Mesenchymal stem cell (in vitro differentiated cells and primary cell): ENCODE measurements at regions not wholly inside any gene's neighbourhood (a gene's known extent, or its start where the extent isn't known, plus 50 kb on each side); places are given as distances from the start of the nearest gene placed in this dataset.

Source experiments
- DNase-seq: peaks from one replicate; pipeline ENCODE4 v3.0.0-alpha.2; 2013
- H2AFZ ChIP-seq: one replicate; pipeline ENCODE4 v1.6.1; 2013; ENCODE audit warnings: low read depth, mild to moderate bottlenecking, control low read depth, inconsistent platforms, low read length, moderate library complexity
- H2AK5ac ChIP-seq: 2 replicates; pipeline ENCODE4 v1.6.1; 2013; ENCODE audit warnings: low read length, moderate library complexity, mild to moderate bottlenecking, inconsistent platforms; ENCODE audit not compliant: severe bottlenecking
- H2BK120ac ChIP-seq: one replicate; pipeline ENCODE4 v1.6.1; 2013; ENCODE audit warnings: low read depth, mild to moderate bottlenecking, inconsistent platforms, low read length, moderate library complexity
- H2BK12ac ChIP-seq, 2 experiments: one replicate each; pipeline ENCODE4 v1.6.1; 2013; ENCODE audit warnings: inconsistent platforms in 2 of 2, low read length in 2 of 2, mild to moderate bottlenecking in 2 of 2, moderate library complexity in 2 of 2, control low read depth in 1 of 2
- H2BK15ac ChIP-seq: one replicate; pipeline ENCODE4 v1.6.1; 2013; ENCODE audit warnings: mild to moderate bottlenecking, low read depth, inconsistent platforms; ENCODE audit not compliant: poor library complexity, severe bottlenecking
- H2BK5ac ChIP-seq: 2 replicates; pipeline ENCODE4 v1.6.1; 2013; ENCODE audit warnings: low read depth, mild to moderate bottlenecking, low read length, control low read depth, inconsistent platforms; ENCODE audit not compliant: poor library complexity, severe bottlenecking
- H3K14ac ChIP-seq, 2 experiments: one replicate each; pipeline ENCODE4 v1.6.1; 2013; ENCODE audit warnings: inconsistent platforms in 2 of 2, low read length in 2 of 2, control low read depth in 1 of 2, mild to moderate bottlenecking in 1 of 2, moderate library complexity in 1 of 2
- H3K18ac ChIP-seq, 2 experiments: one replicate each; pipeline ENCODE4 v1.6.1; 2013; ENCODE audit warnings: inconsistent platforms in 2 of 2, low read length in 2 of 2, control low read depth in 1 of 2, low read depth in 1 of 2, mild to moderate bottlenecking in 1 of 2
- H3K23ac ChIP-seq, 2 experiments: one replicate each; pipeline ENCODE4 v1.6.1; 2013; ENCODE audit warnings: inconsistent platforms in 2 of 2, low read length in 2 of 2, mild to moderate bottlenecking in 2 of 2, moderate library complexity in 2 of 2, control low read depth in 1 of 2
- H3K27ac ChIP-seq: 2 replicates; pipeline ENCODE4 v1.5.1; 2013; ENCODE audit warnings: mild to moderate bottlenecking, moderate library complexity, low read length, control low read depth, inconsistent platforms; ENCODE audit not compliant: poor library complexity, severe bottlenecking
- H3K27me3 ChIP-seq, 2 experiments: 2 replicates each; pipeline versions ENCODE4 v1.6.1 to v1.7.0; 2013; ENCODE audit warnings: low read length in 2 of 2, mild to moderate bottlenecking in 2 of 2, moderate library complexity in 2 of 2, control low read depth in 1 of 2, inconsistent platforms in 1 of 2; ENCODE audit not compliant: control insufficient read depth in 1 of 2, insufficient read depth in 1 of 2
- H3K36me3 ChIP-seq, 2 experiments: 2 replicates each; pipeline versions ENCODE4 v1.6.1 to v1.7.0; 2013; ENCODE audit warnings: low read length in 2 of 2, control low read depth in 1 of 2, inconsistent platforms in 1 of 2, low read depth in 1 of 2, mild to moderate bottlenecking in 1 of 2; ENCODE audit not compliant: insufficient read depth in 2 of 2, control insufficient read depth in 1 of 2
- H3K4ac ChIP-seq, 2 experiments: one replicate each; pipeline ENCODE4 v1.6.1; 2013; ENCODE audit warnings: inconsistent platforms in 2 of 2, low read length in 2 of 2, mild to moderate bottlenecking in 2 of 2, moderate library complexity in 2 of 2, control low read depth in 1 of 2, low read depth in 1 of 2
- H3K4me1 ChIP-seq: 2 replicates; pipeline ENCODE4 v1.6.1; 2013; ENCODE audit warnings: low read depth, low read length, control low read depth; ENCODE audit not compliant: control insufficient read depth, insufficient read depth
- H3K4me2 ChIP-seq: 2 replicates; pipeline ENCODE4 v1.6.1; 2013; ENCODE audit warnings: low read length, mild to moderate bottlenecking, inconsistent platforms; ENCODE audit not compliant: poor library complexity, severe bottlenecking
- H3K4me3 ChIP-seq, 2 experiments: 2 replicates each; pipeline versions ENCODE4 v1.5.1 to v1.7.0; 2013; ENCODE audit warnings: low read length in 2 of 2, mild to moderate bottlenecking in 2 of 2, control low read depth in 1 of 2, low read depth in 1 of 2; ENCODE audit not compliant: insufficient read depth in 1 of 2
- H3K79me1 ChIP-seq: replicated peaks from 2 replicates; pipeline ENCODE4 v1.6.1; 2013; ENCODE audit warnings: mild to moderate bottlenecking, control low read depth, low read length, inconsistent platforms; ENCODE audit not compliant: poor library complexity, severe bottlenecking
- H3K9ac ChIP-seq: 2 replicates; pipeline ENCODE4 v1.7.0; 2013; ENCODE audit warnings: mild to moderate bottlenecking, low read length, moderate library complexity
- H3K9me3 ChIP-seq: 2 replicates; pipeline ENCODE4 v1.7.0; 2013; ENCODE audit warnings: mild to moderate bottlenecking, low read length; ENCODE audit not compliant: control insufficient read depth
- H4K8ac ChIP-seq: one replicate; pipeline ENCODE4 v1.6.1; 2013; ENCODE audit warnings: inconsistent platforms, mild to moderate bottlenecking, low read length, moderate library complexity
- H4K91ac ChIP-seq: one replicate; pipeline ENCODE4 v1.6.1; 2013; ENCODE audit warnings: mild to moderate bottlenecking, low read length, inconsistent platforms
- WGBS: methylation state at CpG from one replicate; pipeline ENCODE4 v1.1.7; 2013; ENCODE audit warnings: mixed read lengths; 5-methylcytosine and 5-hydroxymethylcytosine counted together

- no peak overlapping the region for H3K4me3 ChIP-seq
- no peak overlapping the region for H3K18ac ChIP-seq
- no peak overlapping the region for H3K4me2 ChIP-seq
- H2BK12ac ChIP-seq: no peak overlapping the region
- H4K8ac ChIP-seq: no peak overlapping the region
- 100% methylated on average over 1 of the region's 2 CpGs for WGBS
- no peak overlapping the region for H3K23ac ChIP-seq
- H2AK5ac ChIP-seq: no peak overlapping the region
- H3K9me3 ChIP-seq: peaks cover 2% of the 10 kb centered on the region
- no peak overlapping the region for H2BK15ac ChIP-seq
- no peak overlapping the region for H3K14ac ChIP-seq
- DNase-seq: no peak
- no peak overlapping the region for H2BK5ac ChIP-seq
- H3K79me1 ChIP-seq: no peaks in the 10 kb centered on the region
- H3K36me3 ChIP-seq: no peaks in the 10 kb centered on the region
- no peak overlapping the region for H3K27ac ChIP-seq
- no peak overlapping the region for H2BK120ac ChIP-seq
- H2AFZ ChIP-seq: no peak overlapping the region
- H3K27me3 ChIP-seq: peaks cover 0 to 10% of the 10 kb centered on the region in 2 experiments
- H3K4ac ChIP-seq: no peak overlapping the region
- no peak overlapping the region for H3K9ac ChIP-seq
- H3K4me1 ChIP-seq: no peaks in the 10 kb centered on the region
- H4K91ac ChIP-seq: no peak overlapping the region
These were observed 325.6 kb downstream of the HRH4 start for GRCh38 chr18:24786027-24786426.

GRCh38 chr18:24790347-24790746, 329.9 kb downstream of the HRH4 start:
- Histone ChIP-seq H3K4me1 (no peaks in the 10 kb centered on the region), H3K23ac (no peak overlapping the region), H3K9me3 (peaks cover 2% of the 10 kb centered on the region), H3K9ac (no peak overlapping the region), H3K4me3 (no peak overlapping the region), H3K27me3 (peaks cover 0 to 12% of the 10 kb centered on the region in 2 experiments), H2BK15ac (no peak overlapping the region), H2BK120ac (no peak overlapping the region), H3K4ac (no peak overlapping the region), H2BK12ac (no peak overlapping the region), H3K14ac (no peak overlapping the region), H4K91ac (no peak overlapping the region), H3K36me3 (no peaks in the 10 kb centered on the region), H3K79me1 (no peaks in the 10 kb centered on the region), H4K8ac (no peak overlapping the region), H2AK5ac (no peak overlapping the region), H3K18ac (no peak overlapping the region), H2AFZ (no peak overlapping the region), H2BK5ac (no peak overlapping the region), H3K27ac (no peak overlapping the region), H3K4me2 (no peak overlapping the region)
- 75% methylated on average over 3 of the region's 4 CpGs for whole genome bisulfite sequencing
- no peak for DNase-seq

- WGBS: 66% methylated on average over 5 of the region's 7 CpGs
- Histone ChIP-seq H2BK12ac (no peak overlapping the region), H3K36me3 (no peaks in the 10 kb centered on the region), H3K4me3 (no peak overlapping the region), H3K4me2 (no peak overlapping the region), H3K9ac (no peak overlapping the region), H3K4me1 (no peaks in the 10 kb centered on the region), H3K9me3 (peaks cover 2% of the 10 kb centered on the region), H3K14ac (no peak overlapping the region), H4K8ac (no peak overlapping the region), H2BK120ac (no peak overlapping the region), H4K91ac (no peak overlapping the region), H2BK5ac (no peak overlapping the region), H2BK15ac (no peak overlapping the region), H3K18ac (no peak overlapping the region), H2AFZ (no peak overlapping the region), H3K27me3 (peaks cover 0 to 21% of the 10 kb centered on the region in 2 experiments), H3K23ac (no peak overlapping the region), H3K4ac (no peak overlapping the region), H2AK5ac (no peak overlapping the region), H3K27ac (no peak overlapping the region), H3K79me1 (no peaks in the 10 kb centered on the region)
- no peak for DNase-seq
These were observed 331.5 kb downstream of the HRH4 start for GRCh38 chr18:24791751-24792545.

GRCh38 chr18:24793742-24794141, 333.3 kb downstream of the HRH4 start:
- Histone ChIP-seq H3K4me3 (no peak overlapping the region), H2BK15ac (no peak overlapping the region), H3K14ac (no peak overlapping the region), H2AFZ (no peak overlapping the region), H3K4me1 (no peaks in the 10 kb centered on the region), H3K79me1 (no peaks in the 10 kb centered on the region), H3K4me2 (no peak overlapping the region), H2BK12ac (no peak overlapping the region), H4K8ac (no peak overlapping the region), H4K91ac (no peak overlapping the region), H2AK5ac (no peak overlapping the region), H3K9ac (no peak overlapping the region), H3K4ac (no peak overlapping the region), H2BK5ac (no peak overlapping the region), H3K23ac (no peak overlapping the region), H3K36me3 (no peaks in the 10 kb centered on the region), H3K27me3 (peaks cover 5 to 29% of the 10 kb centered on the region in 2 experiments), H3K27ac (no peak overlapping the region), H3K18ac (no peak overlapping the region), H3K9me3 (no peaks in the 10 kb centered on the region), H2BK120ac (no peak overlapping the region)
- DNase-seq: no peak
- WGBS: 87% methylated on average over 4 of the region's 4 CpGs
